GM19372 (cell line): ENCODE measurements at regions not wholly inside any gene's neighbourhood (a gene's known extent, or its start where the extent isn't known, plus 50 kb on each side); places are given as distances from the start of the nearest gene placed in this dataset.

ENCODE experiments used
- ATAC-seq: cut with Tn5 transposase; IDR thresholded peaks from one replicate; pipeline ENCODE4 v1.9.1; 2021; ENCODE audit warnings: mild to moderate bottlenecking, low read depth, moderate library complexity; ENCODE audit not compliant: unreplicated experiment

DNA sequence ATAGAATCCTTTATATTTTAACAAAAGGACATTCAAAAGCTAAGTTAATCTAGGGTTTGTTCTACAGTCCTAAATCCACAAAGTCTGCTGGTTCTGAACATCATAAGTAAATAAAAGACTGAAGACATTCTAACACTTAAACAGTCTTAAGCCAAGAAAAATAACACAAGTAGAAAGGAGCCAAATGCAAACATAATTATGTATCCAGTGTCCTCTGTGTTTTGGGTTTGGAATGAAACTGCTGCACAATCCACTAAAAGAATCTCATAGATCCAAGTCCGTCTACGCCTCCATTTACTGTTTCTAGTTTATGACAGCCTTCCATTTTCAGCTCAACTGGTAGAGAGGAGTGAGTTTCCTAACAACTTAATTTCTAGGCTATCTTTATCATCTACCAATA, 623.6 kb upstream of the FZD8 start:
- ATAC-seq, result no peak

DNA sequence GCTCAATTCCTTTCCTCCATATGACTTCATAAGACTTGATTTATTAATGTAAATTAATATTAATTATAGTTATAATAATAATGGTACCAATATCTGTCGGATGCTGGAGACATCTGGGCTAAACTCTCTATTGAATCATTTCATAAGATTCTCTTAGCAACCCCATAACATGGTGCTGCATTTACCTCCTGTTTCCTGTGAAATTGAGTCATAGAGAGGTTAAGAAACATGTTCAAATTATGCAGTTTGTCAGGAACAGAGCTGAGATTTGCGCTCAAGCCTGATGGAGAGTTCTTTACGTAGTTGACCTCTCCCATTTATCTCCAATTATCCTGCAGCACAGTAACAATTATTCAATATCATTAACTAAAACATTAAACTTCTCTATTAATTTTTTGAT, 621.8 kb upstream of the FZD8 start:
- no peak for ATAC-seq

DNA sequence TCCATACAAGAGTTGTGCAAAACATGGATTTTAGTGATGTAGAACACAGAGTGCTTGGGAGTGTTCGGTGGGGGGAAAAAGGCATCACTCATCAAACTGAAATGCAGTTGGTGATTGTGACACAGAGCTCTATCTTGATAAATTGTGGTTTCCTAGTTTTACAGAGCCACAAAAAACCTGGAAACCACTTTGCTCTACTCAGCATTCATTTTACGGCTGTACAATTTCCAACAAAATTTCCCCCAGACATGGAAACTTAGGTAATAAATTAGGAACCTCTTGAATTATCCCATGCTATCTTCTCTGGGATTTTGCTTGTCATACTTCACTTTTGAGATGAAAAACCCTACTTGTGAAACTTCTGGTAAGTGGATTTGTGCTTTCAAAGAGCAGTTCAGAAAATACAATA, 614.9 kb upstream of the FZD8 start:
- ATAC-seq, result no peak

DNA sequence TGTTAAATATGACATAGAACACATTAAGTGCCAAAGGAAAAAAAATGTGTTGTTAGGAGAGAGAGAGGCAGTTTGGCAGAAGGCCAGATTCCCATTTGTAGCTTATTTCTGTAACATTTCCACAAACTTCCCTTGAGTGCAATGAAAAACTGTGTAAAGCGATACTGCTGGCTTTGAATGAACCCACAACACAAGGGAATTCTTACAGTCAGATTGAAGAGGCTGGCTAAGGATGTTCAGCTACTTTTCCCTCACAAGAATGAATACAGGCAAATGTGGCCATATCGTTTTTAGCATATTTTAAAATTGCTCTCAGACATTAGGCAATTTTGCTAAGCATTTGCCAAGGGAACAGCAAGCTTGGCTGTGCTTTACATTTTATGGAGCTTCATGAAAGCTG, 614.1 kb upstream of the FZD8 start:
- ATAC-seq, result no peak

DNA sequence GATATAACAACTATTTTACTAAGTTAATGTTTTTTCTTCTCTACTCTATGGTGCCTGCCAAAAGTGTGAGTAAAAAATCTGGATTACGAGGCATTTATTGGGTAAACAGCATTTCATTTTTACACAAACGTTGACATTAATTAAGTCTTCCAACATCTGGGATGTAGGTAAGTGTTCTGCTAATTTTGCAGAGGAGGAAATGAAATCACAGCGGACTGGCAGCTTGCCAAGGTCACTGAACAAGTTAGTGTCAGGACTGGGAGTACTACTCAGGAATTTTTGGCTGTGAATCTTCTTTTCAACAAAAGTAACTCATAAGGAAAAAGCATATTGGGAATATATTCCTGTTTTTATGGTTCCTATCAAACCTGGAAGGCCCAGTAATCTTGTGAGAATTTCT, 612.1 kb upstream of the FZD8 start:
- no peak for ATAC-seq

DNA sequence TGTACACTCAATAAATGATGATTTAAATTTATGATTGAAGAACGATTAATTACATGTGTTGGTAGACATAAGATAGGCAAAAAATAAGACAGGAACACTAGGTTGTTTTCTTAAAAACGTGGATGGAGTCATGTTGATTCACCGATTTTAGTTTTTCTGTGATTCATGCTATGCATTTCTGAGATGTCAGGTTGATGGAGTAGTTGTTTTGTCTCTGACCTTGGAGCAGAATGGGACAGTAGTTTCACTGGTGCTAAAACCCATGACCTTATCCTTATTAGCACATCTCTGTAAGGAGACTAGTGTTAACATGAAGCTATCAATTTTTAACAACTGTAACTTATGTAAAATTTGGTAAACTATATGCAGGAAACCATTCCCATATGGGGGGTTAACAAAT, 611.6 kb upstream of the FZD8 start:
- no peak for ATAC-seq

DNA sequence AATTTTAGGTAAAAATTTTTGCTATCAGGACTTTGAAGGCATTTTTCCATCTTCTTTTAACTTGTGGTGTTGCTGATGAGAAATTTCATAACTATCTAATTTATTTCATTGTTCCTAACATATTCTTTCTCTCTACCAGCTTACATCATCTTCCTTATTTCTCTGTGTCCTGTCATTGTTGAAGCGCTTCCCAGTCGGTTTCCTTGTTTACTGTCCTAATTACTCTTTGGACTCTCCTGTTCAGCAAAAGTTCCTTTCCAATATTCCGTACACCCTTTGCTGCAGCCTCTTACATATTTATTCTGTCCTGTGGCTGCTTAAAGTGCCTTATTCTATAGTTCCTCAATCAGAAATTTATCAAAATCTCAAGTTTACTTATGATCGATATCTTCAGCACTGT, 609.0 kb upstream of the FZD8 start:
- no peak for ATAC-seq

DNA sequence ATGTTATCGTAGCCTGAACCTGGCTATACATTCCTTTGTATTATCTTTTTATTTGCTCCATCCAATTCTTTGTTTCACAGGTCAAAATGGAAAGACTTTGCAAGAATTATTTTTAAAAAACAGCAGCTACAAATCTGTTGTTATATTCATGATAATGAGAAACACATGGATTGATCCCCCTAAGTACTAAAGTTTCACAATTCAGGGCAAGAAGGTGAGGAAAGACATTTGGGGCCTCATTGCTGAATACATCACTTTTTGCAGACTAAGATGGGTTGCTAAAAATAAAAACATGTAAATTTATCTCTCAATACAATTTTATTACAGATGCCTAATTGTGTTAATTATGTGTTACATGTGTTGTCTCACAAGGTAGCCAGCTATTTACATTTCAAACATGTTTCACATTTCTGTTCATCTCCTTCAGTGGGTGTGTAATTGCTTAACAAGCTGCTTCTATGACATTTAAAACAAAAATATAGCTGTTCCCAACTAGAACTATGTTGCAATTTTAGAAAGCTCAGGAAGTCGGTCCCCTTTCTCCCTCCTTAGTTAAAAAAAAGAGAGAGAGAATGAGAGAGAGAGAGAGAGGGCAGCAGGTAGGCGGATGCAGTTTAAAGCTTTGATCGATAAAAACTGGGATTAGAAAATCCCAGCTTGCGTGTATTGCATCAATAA, 606.3 kb upstream of the FZD8 start:
- no peak for ATAC-seq

DNA sequence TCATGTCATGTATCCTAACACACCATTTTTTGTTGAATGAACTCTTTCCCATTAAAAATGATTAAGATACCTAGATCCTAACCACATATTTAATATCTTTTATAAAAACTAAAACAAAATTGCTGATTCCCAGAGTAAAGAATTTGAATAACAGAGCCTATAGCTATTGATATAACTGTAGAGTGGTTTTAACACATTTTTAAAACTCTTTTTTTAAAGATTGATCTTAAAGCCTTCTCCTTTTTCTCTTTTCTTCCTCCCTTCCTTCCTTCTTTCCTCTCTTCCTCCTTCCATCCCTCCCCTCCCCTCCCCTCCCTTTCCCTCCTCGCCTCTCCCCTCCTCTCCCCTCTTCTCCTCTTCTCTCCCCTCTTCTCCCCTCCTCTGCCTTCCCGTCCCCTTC, 605.4 kb upstream of the FZD8 start:
- no peak for ATAC-seq

DNA sequence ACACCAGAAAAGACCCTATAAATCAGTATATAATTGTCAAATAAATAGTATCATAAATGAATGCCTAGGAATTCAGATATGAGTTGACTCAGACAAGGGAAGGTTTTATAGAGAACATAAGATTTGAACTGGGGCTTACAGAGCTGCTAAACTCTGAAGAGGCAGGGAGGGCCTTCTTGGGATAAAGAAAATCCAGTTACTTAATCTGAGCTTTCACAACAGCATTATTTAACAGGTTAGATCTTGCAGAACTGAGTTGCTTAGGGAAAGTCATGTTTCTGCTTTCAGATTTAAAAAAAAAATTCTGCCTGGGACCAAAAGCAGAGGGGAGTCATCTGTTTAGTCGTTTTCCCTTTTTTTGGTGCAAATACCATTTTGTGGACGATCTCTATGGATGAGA, 594.8 kb upstream of the FZD8 start:
- no peak for ATAC-seq

DNA sequence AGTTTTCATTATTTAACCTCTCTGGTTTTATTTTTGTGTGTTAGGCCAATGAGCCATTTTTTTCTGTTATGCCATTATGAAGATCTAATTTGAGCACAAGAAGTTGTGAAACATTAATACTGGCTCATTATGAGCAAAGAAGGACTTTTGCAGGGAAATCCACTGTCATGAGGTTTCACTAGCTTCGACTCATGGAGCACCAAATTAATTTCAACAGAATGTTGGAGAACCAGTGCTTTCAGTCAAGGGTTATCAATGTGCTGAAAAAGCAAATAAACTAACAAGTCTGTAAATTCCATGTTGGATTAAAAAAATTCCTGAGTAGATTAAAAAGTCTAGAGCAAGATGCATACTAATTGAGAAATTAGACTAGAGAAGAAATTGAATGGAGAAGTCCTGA, 594.2 kb upstream of the FZD8 start:
- ATAC-seq, result no peak

DNA sequence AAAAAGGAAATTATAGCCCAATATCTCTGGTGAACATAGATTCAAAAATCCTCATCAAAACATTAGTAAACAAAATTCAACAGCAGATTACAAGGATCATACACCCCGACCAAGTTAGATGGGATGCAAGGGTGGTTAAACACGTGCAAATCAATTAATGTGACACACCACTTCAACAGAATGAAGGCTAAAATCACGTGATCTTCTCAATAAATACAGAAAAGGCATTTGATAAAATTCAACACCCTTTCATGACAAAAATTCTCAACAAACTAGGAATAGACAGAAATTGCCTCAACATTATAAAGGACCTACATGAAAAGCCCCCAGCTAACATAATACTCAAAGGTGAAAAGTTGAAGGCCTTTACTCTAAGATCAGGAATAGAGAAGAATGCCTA, 590.8 kb upstream of the FZD8 start:
- ATAC-seq, result no peak

DNA sequence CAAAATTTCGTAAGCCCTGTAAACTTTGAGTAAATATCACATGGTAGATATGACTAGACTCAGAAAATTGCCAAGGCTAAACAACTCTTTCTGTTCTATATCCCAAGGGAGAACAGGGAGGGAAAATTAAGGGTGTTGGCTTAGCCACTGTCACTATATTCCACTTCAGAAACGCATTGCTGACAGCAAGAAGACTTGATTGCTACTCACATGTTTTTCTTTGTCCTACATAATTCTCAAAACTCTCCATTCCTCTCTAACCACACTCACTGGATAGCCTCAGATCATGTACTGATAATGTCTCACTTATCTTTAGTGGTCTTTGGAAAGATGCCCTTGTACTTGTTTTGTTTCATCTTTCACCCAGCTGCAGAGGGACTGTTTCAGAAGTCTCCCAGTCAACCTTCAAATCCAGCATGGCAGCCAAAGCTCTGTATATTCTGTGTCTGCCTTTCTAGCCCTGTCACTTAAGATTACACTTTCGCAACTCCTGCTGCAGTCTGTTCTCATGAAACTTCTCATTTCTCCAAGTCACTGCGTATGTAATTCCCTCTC, 582.4 kb upstream of the FZD8 start:
- no peak for ATAC-seq

DNA sequence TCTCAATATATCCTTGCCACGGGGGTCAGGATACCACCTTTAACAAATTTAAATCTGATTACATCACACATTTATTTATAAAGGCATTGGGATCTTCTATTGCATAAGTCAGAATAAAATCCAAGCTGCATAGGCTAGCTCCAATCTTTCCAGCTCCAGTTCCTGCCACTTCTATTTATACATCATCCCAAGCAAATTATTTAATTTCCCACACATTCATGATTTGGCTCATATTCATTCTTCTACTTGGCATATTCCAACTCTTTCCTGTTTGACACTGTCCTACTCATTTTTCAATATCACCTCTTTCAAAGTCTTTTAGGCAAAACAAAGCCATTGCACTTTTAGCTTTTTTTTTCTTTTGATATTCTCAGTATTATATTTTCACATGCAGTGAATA, 579.0 kb upstream of the FZD8 start:
- ATAC-seq, result no peak

DNA sequence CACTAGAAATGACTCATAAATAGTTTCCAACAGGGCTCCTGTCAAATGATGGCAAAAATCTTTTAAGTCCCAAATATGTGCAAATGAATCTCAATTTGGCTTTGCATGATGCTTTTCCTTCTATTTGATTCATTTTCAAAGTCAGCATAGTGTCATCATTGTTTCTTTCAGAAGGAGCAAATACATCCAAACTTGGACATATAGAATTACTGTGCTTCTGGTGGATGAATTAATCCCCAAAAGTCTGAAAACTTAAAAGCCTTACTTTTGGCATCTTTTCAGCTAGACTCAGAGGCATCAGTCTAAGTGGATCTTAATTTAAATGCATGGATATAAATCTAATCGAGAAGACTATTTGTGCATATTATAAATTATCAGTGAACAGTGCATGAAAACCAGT, 578.1 kb upstream of the FZD8 start:
- ATAC-seq, result no peak

DNA sequence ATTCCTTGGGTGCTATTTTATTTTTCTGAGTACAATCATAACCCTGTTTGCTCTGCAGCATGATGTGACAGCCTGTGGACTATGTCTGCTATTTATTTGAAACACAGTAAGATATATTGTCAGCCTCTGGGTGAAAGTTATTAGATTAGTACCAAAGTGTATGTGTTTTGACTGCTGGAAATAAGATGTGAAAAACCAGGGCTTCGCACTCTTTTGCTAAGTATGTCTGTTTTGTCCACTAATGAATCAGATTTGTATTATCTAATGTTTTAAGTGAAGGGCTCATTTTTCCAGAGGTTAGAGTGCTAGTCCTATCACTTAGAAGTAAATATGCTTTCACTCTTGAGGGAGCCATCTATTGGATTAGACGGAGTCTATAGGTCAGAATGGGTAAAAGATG, 569.8 kb upstream of the FZD8 start:
- no peak for ATAC-seq

DNA sequence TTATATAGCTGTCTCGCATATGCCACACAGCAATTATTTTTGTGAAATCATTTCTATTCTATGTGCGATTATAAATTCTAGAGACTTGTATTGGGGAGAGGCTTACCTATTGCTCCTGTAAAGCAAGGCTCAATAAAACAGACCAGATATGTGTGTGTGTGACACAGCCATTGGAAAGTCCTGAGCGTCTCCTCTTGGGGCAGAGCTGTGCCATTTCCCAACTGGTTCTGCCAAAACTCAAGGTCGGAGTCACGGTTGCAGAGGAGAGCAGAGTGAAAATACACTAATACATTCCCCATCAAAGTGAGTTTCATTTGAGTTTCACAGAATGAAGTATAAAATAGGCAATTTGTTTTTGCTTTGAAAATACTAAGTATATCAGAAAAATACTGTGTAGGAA, 567.4 kb upstream of the FZD8 start:
- ATAC-seq, result no peak

DNA sequence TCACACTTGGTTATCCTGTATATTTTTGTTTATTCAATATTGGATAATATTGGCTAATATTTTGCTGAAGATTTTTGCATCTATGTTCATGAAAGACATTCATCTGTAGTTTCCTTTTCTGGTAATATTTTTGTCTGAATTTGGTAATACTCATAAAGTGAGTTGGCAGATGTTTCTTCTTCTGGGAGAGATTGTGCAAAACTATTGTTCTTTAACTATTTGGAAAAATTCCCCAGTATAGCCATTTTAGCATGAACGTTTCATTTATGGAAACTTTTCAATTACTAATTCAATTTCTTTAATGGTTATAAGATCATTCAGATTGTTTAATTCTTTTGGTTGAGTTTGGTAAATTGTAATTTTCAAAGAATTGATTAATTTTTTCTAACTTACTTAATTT, 560.8 kb upstream of the FZD8 start:
- no peak for ATAC-seq

DNA sequence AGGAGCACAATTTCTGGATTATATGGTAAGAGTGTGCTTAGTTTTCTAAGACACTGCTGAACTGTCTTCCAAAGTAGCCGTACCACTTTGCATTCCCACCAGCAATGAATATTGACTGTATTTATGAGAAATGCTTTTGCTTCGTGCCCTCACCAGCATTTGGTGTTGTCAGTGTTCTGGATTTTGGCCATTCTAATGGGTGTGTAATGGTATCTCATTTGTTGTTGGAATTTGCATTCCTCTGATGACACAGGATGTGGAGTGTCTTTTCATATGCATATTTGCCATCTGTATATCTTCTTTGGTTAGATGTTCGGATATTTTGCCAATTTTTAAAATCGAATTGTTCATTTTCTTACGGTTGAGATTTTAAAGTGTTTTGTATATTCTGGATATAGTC, 558.5 kb upstream of the FZD8 start:
- ATAC-seq, result no peak

DNA sequence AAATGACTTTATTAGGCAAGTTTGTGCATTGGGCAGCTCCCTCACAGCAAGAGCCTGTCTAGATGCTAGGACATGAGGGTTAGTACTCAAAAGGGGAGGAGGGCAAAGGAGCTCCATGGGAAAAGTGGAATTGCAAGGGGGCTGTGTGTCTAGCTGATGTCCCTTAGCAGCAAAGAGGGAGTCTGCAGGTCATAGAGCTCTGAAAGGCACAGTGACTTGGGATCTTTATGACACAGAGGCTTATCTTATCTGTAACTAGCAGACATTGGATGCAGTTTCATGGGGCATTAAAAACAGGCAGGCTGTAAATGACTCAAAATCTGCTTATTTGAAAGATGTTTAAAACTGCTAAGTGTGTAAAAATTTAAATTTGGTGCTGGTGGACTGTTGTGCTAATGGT, 556.2 kb upstream of the FZD8 start:
- ATAC-seq, result no peak

DNA sequence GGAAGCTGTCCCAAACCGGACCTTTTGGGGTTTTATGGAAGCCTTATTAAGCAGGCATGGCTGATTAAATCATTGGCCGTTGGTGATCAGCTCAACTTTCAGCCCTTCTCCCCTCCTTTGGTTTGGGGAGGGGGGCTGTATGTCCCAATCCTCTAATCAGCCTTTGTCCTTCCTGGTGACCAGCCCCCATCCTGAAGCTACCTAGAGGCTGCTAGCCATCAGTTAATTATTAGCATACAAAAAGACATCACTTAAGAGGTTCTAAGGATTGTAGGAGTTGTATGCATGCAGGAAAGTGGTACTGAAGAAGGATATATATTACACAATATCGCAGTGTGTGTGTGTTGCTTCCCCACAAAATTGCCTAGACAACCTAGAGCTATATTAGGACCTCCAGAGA, 553.3 kb upstream of the FZD8 start:
- ATAC-seq, result no peak

DNA sequence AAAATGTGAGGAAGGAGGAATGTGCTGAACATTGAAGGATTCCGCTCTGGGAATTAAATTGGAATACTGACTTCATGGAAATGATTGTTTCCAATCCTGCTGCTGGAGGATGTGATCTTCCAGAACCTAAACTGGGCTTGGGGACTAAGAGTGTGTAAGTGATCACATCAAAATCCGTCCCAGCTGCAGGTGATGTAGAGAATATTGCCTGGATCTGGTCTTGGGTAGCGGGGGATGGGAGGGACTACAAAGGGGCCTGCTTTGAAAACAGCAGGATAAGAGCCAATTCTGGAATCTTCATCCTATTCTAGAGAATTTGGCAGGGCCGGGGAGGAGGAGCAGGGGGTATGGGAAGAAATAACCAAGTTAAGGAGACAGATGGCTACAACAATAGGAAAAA, 552.2 kb upstream of the FZD8 start:
- ATAC-seq, result no peak

DNA sequence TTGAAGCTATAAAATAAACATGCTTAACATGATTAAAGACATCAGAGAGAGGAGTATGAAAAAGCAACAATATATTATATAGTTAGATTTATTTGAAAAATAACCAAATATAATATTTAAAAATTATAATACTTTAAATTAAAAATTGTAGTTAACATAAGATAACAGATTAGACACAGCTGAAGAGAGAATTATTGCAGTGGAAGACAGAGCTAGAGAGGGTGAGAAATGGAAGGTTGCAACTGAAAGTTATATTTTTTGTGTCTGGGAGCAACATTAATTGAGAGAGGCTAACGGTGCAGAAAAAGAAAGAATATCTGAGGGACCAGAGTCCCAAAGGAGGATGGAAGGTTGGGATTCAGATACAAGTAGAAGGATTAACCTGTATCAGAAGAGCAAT, 548.9 kb upstream of the FZD8 start:
- no peak for ATAC-seq
